Spleen (tissue), 11 donors: ENCODE measurements at regions not wholly inside any gene's neighbourhood (a gene's known extent, or its start where the extent isn't known, plus 50 kb on each side); places are given as distances from the start of the nearest gene placed in this dataset.
"Not testable (repeated sequence)": the region's sequence is repeated elsewhere in the genome, so short reads cannot be mapped to it uniquely, and the experiment has no call there.

Experiments used
- DNase-seq: peaks from one replicate; pipeline ENCODE4 v3.0.0-alpha.2; 2020
- H3K27ac ChIP-seq, 8 donors: fragments of 200-600 bp; sonication (generic) in 7 of 8; 1 replicate in 4 of 8; 2 replicates in 4 of 8; pipeline versions ENCODE4 v1.5.0 to v1.8.0; 2016 to 2021; ENCODE audit warnings: inconsistent platforms in 4 of 8, mild to moderate bottlenecking in 4 of 8, moderate library complexity in 1 of 8
- H3K27me3 ChIP-seq, 7 donors: fragments of 200-600 bp; sonication (generic) in 6 of 7; replicated peaks in 1 of 7; 1 replicate in 4 of 7; 2 replicates in 3 of 7; pipeline versions ENCODE4 v1.5.0 to v1.8.0; 2016 to 2021; ENCODE audit warnings: inconsistent platforms in 3 of 7, mild to moderate bottlenecking in 1 of 7
- H3K36me3 ChIP-seq, 6 donors: fragments of 200-600 bp; sonication (generic) in 5 of 6; 1 replicate in 4 of 6; 2 replicates in 2 of 6; pipeline versions ENCODE4 v1.5.0 to v1.8.0; 2016 to 2021; ENCODE audit warnings: inconsistent platforms in 2 of 6
- H3K4me1 ChIP-seq, 6 donors: fragments of 200-600 bp; sonication (generic) in 5 of 6; 1 replicate in 3 of 6; 2 replicates in 3 of 6; pipeline versions ENCODE4 v1.5.0 to v1.8.0; 2016 to 2021; ENCODE audit warnings: inconsistent platforms in 3 of 6
- H3K4me3 ChIP-seq, 8 donors: fragments of 200-600 bp; sonication (generic) in 7 of 8; 1 replicate in 4 of 8; 2 replicates in 4 of 8; pipeline versions ENCODE4 v1.5.0 to v1.8.0; 2016 to 2021; ENCODE audit warnings: inconsistent platforms in 4 of 8, mild to moderate bottlenecking in 4 of 8, moderate library complexity in 2 of 8
- H3K9me3 ChIP-seq, 8 donors: fragments of 200-600 bp; sonication (generic) in 7 of 8; 1 replicate in 4 of 8; 2 replicates in 4 of 8; pipeline versions ENCODE4 v1.5.0 to v1.8.0; 2016 to 2021; ENCODE audit warnings: inconsistent platforms in 4 of 8
- CTCF ChIP-seq, 11 experiments: fragments of 200-600 bp in 7 of 11; fragments of 450-650 bp in 4 of 11; sonication (generic) in 4 of 11; IDR thresholded peaks in 8 of 11; conservative IDR thresholded peaks in 3 of 11; 1 replicate in 7 of 11; 2 replicates in 4 of 11; pipeline versions ENCODE4 v1.4.0 to v1.8.0; 2016 to 2021; ENCODE audit warnings: antibody characterized with exemption in 11 of 11, inconsistent platforms in 4 of 11, mild to moderate bottlenecking in 1 of 11
- POLR2A ChIP-seq, 3 donors: fragments of 450-650 bp; IDR thresholded peaks; one replicate each; pipeline ENCODE4 v1.5.1; 2017; ENCODE audit warnings: antibody characterized with exemption in 3 of 3, mild to moderate bottlenecking in 1 of 3
- POLR2AphosphoS5 ChIP-seq, 3 donors: sonication (generic); formaldehyde crosslinking; IDR thresholded peaks; one replicate each; pipeline ENCODE4 v1.5.1; 2017; ENCODE audit warnings: antibody characterized with exemption in 3 of 3
- WGBS, 5 donors: extraction: QIAGEN DNeasy Blood & Tissue Kit in 3 of 5; methylation state at CpG; one replicate each; pipeline versions ENCODE4 v1.1.5 to v1.1.7; 2013 to 2018; 5-methylcytosine and 5-hydroxymethylcytosine counted together
- intact Hi-C: fragments of 100-400 bp; cut with DNase I; formaldehyde crosslinking; loops from one replicate; pipeline ENCODE4 v1.15.0; 2023; ENCODE audit warnings: low total_unique reads
- donor health status: healthy with polysubstance abuse.
- donor health status: DM: no; HTN: no; CAD: no; lungs with moderate emphysema.
- donor health status: DM: no; HTN: no; CAD: no.
- donor health status: Bipolar disorder and iron deficiency.
- donor health status: healthy.
- donor health status: DM: no; HTN: no; CAD: no.
- donor health status: DM: yes; HTN: yes; CAD: no.

GRCh38 chr2:53315149-53315548, 452.5 kb upstream of the CHAC2 start:
- H3K36me3 ChIP-seq, result no peaks in the 10 kb centered on the region
- H3K4me3 ChIP-seq, result no peak overlapping the region
- no peak overlapping the region for H3K27ac ChIP-seq
- no peak for TF ChIP-seq CTCF (IDR thresholded peaks at IDR 0.05 in 8 of 11, conservative IDR thresholded peaks at IDR 0.05 in 3 of 11)
- no peak for TF ChIP-seq POLR2AphosphoS5 (IDR thresholded peaks at IDR 0.05)
- no peak for TF ChIP-seq POLR2A (IDR thresholded peaks at IDR 0.05)
- no peak for DNase-seq
- H3K27me3 ChIP-seq, result no peaks in the 10 kb centered on the region
- H3K4me1 ChIP-seq, result no peaks in the 10 kb centered on the region
- intact Hi-C loops, result no loop called here
- peaks cover 0 to 7% (median 0%) of the 10 kb centered on the region in 8 donors for H3K9me3 ChIP-seq
- WGBS, 5 donors, result 78 to 91% (median 83%) methylated on average over 3 of the region's 3 CpGs

- peaks cover 0 to 3% (median 0%) of the 10 kb centered on the region in 8 donors for H3K9me3 ChIP-seq
- intact Hi-C loops, result no loop called here
- TF ChIP-seq CTCF (IDR thresholded peaks at IDR 0.05 in 8 of 11, conservative IDR thresholded peaks at IDR 0.05 in 3 of 11) (no peak), POLR2A (IDR thresholded peaks at IDR 0.05) (no peak), POLR2AphosphoS5 (IDR thresholded peaks at IDR 0.05) (no peak)
- H3K27me3 ChIP-seq, result no peaks in the 10 kb centered on the region
- DNase-seq, result no peak
- WGBS, 5 donors, result 63 to 81% (median 73%) methylated on average over 2 of the region's 2 CpGs
- H3K4me3 ChIP-seq, result no peak overlapping the region
- H3K4me1 ChIP-seq, result no peaks in the 10 kb centered on the region
- no peaks in the 10 kb centered on the region for H3K36me3 ChIP-seq
- H3K27ac ChIP-seq, result no peak overlapping the region
Measured at GRCh38 chr2:53314718-53315117, 452.9 kb upstream of the CHAC2 start.

GRCh38 chr2:53313644-53314043, 454.0 kb upstream of the CHAC2 start:
- H3K36me3 ChIP-seq, H3K27ac ChIP-seq, H3K4me3 ChIP-seq, DNase-seq, H3K4me1 ChIP-seq, H3K27me3 ChIP-seq, intact Hi-C loops, H3K9me3 ChIP-seq: not testable (repeated sequence)
- 69 to 90% (median 85%) methylated on average over 4 of the region's 4 CpGs for WGBS, 5 donors

GRCh38 chr2:53312721-53313120, 454.9 kb upstream of the CHAC2 start:
- Histone ChIP-seq H3K4me1 (no peaks in the 10 kb centered on the region), H3K27ac (no peak overlapping the region), H3K27me3 (no peaks in the 10 kb centered on the region), H3K4me3 (no peak overlapping the region), H3K36me3 (no peaks in the 10 kb centered on the region), H3K9me3 (no peaks in the 10 kb centered on the region)
- TF ChIP-seq CTCF (IDR thresholded peaks at IDR 0.05 in 8 of 11, conservative IDR thresholded peaks at IDR 0.05 in 3 of 11) (no peak), POLR2A (IDR thresholded peaks at IDR 0.05) (no peak), POLR2AphosphoS5 (IDR thresholded peaks at IDR 0.05) (no peak)
- DNase-seq, result no peak
- intact Hi-C loops, result no loop called here
- 82 to 91% (median 90%) methylated on average over 5 of the region's 5 CpGs for WGBS, 5 donors

GRCh38 chr2:53312181-53312580, 455.4 kb upstream of the CHAC2 start:
- Histone ChIP-seq H3K9me3 (no peaks in the 10 kb centered on the region), H3K4me3 (no peak overlapping the region), H3K4me1 (no peaks in the 10 kb centered on the region), H3K27ac (no peak overlapping the region), H3K27me3 (no peaks in the 10 kb centered on the region), H3K36me3 (no peaks in the 10 kb centered on the region)
- no peak for TF ChIP-seq CTCF (IDR thresholded peaks at IDR 0.05 in 8 of 11, conservative IDR thresholded peaks at IDR 0.05 in 3 of 11)
- TF ChIP-seq POLR2AphosphoS5 (IDR thresholded peaks at IDR 0.05), result no peak
- no peak for TF ChIP-seq POLR2A (IDR thresholded peaks at IDR 0.05)
- no peak for DNase-seq
- intact Hi-C loops, result no loop called here
- WGBS, 5 donors, result 72 to 96% (median 81%) methylated on average over 4 to 5 of the region's 5 CpGs
